Natural killer cell (primary cell): ENCODE measurements at regions not wholly inside any gene's neighbourhood (a gene's known extent, or its start where the extent isn't known, plus 50 kb on each side); places are given as distances from the start of the nearest gene placed in this dataset.

Experiments used
- ATAC-seq, 3 donors: fragments of 150-1000 bp in 2 of 3; fragments of 200-7000 bp in 1 of 3; cut with Tn5 transposase; 1 replicate in 1 of 3; 2 replicates in 2 of 3; pipeline ENCODE4 v1.10.0; 2021; ENCODE audit warnings: mild to moderate bottlenecking in 2 of 3, moderate library complexity in 2 of 3
- DNase-seq, 2 donors: peaks; one replicate each; pipeline versions ENCODE4 v3.0.0 to v3.0.0-alpha.2; 2013 to 2021; ENCODE audit warnings: mixed read lengths in 1 of 2
- H3K27ac ChIP-seq: one replicate; pipeline ENCODE4 v1.5.1; 2013; ENCODE audit warnings: mild to moderate bottlenecking, low read length
- H3K27me3 ChIP-seq: one replicate; pipeline ENCODE4 v1.6.1; 2013; ENCODE audit warnings: low read length; ENCODE audit not compliant: control insufficient read depth, insufficient read depth
- H3K36me3 ChIP-seq: one replicate; pipeline ENCODE4 v1.6.1; 2013; ENCODE audit warnings: low read length; ENCODE audit not compliant: control insufficient read depth, insufficient read depth
- H3K4me1 ChIP-seq: one replicate; pipeline ENCODE4 v1.6.1; 2013; ENCODE audit warnings: low read length; ENCODE audit not compliant: control insufficient read depth, insufficient read depth
- H3K4me3 ChIP-seq: one replicate; pipeline ENCODE4 v1.5.1; 2013; ENCODE audit warnings: low read length
- H3K9me3 ChIP-seq: one replicate; pipeline ENCODE4 v1.6.1; 2013; ENCODE audit warnings: low read length; ENCODE audit not compliant: control insufficient read depth, insufficient read depth
- H3K27ac Mint-ChIP-seq, 2 donors: one replicate each; pipeline ENCODE4 v1.8.0; 2022; ENCODE audit warnings: mild to moderate bottlenecking in 2 of 2, mixed read lengths in 2 of 2, moderate library complexity in 1 of 2
- H3K27me3 Mint-ChIP-seq, 2 donors: one replicate each; pipeline ENCODE4 v1.8.0; 2022; ENCODE audit warnings: low read depth in 2 of 2, mixed read lengths in 2 of 2
- H3K36me3 Mint-ChIP-seq: one replicate; pipeline ENCODE4 v1.8.0; 2022; ENCODE audit warnings: mixed read lengths
- H3K4me1 Mint-ChIP-seq, 2 donors: one replicate each; pipeline ENCODE4 v1.8.0; 2022; ENCODE audit warnings: mixed read lengths in 2 of 2
- H3K4me3 Mint-ChIP-seq: one replicate; pipeline ENCODE4 v1.8.0; 2022; ENCODE audit warnings: mild to moderate bottlenecking, moderate library complexity, mixed read lengths
- H3K9me3 Mint-ChIP-seq, 2 donors: one replicate each; pipeline ENCODE4 v1.8.0; 2022; ENCODE audit warnings: mixed read lengths in 2 of 2
- CTCF ChIP-seq: fragments of 200-600 bp; IDR thresholded peaks from one replicate; pipeline ENCODE4 v1.8.0; 2022; ENCODE audit warnings: antibody characterized with exemption
- WGBS: methylation state at CpG from one replicate; pipeline ENCODE4 v1.1.7; 2013; ENCODE audit warnings: missing lambda C conversion rate; ENCODE audit not compliant: insufficient coverage; 5-methylcytosine and 5-hydroxymethylcytosine counted together
- intact Hi-C: fragments of 100-400 bp; cut with micrococcal nuclease; formaldehyde crosslinking; loops from one replicate; pipeline ENCODE4 v1.14.2; 2022

- ATAC-seq (no peak), DNase-seq (no peak)
- no peak for TF ChIP-seq CTCF
- H3K36me3 ChIP-seq = no peaks in the 10 kb centered on the region
- Mint-ChIP-seq H3K4me1 (peaks cover 0 to 5% of the 10 kb centered on the region in 2 donors), H3K27ac (no peak overlapping the region), H3K36me3 (no peaks in the 10 kb centered on the region), H3K27me3 (peaks cover 0 to 13% of the 10 kb centered on the region in 2 donors), H3K4me3 (no peak overlapping the region), H3K9me3 (no peaks in the 10 kb centered on the region)
- no peak overlapping the region for H3K27ac ChIP-seq
- H3K27me3 ChIP-seq = peaks cover 2% of the 10 kb centered on the region
- intact Hi-C loops = no loop called here
- 74% methylated on average over 8 of the region's 8 CpGs for WGBS
- peaks cover 9% of the 10 kb centered on the region for H3K4me1 ChIP-seq
- no peaks in the 10 kb centered on the region for H3K9me3 ChIP-seq
- no peak overlapping the region for H3K4me3 ChIP-seq
Observed at GRCh38 chr17:79341222-79341780, 266.7 kb downstream of the ENGASE start.

- peaks cover 0 to 5% of the 10 kb centered on the region in 2 donors for H3K4me1 Mint-ChIP-seq
- DNase-seq (no peak), ATAC-seq (peak in 1 of 3 donors; percentile 22)
- peak overlapping the region; percentile 1 for H3K27ac ChIP-seq
- 70% methylated on average over 9 of the region's 12 CpGs for WGBS
- H3K27me3 ChIP-seq = peaks cover 2% of the 10 kb centered on the region
- no peak overlapping the region for H3K4me3 ChIP-seq
- H3K4me3 Mint-ChIP-seq = no peak overlapping the region
- H3K36me3 ChIP-seq = no peaks in the 10 kb centered on the region
- H3K27ac Mint-ChIP-seq = no peak overlapping the region
- no peaks in the 10 kb centered on the region for H3K36me3 Mint-ChIP-seq
- no peak for TF ChIP-seq CTCF
- peaks cover 9% of the 10 kb centered on the region for H3K4me1 ChIP-seq
- H3K27me3 Mint-ChIP-seq = peaks cover 4 to 10% of the 10 kb centered on the region in 2 donors
- no peaks in the 10 kb centered on the region for H3K9me3 ChIP-seq
- intact Hi-C loops = no loop called here
- H3K9me3 Mint-ChIP-seq = no peaks in the 10 kb centered on the region
Observed at GRCh38 chr17:79340333-79341221, 266.0 kb downstream of the ENGASE start.

GRCh38 chr17:79339321-79339720 lies 264.7 kb downstream of the ENGASE start:
- no peaks in the 10 kb centered on the region for H3K36me3 ChIP-seq
- WGBS = 78% methylated on average over 6 of the region's 7 CpGs
- Mint-ChIP-seq H3K4me3 (no peak overlapping the region), H3K9me3 (no peaks in the 10 kb centered on the region), H3K27ac (no peak overlapping the region), H3K27me3 (peaks cover under 1 to 5% of the 10 kb centered on the region in 2 donors), H3K36me3 (no peaks in the 10 kb centered on the region), H3K4me1 (peaks cover 0 to 5% of the 10 kb centered on the region in 2 donors)
- no peak overlapping the region for H3K27ac ChIP-seq
- ATAC-seq (no peak), DNase-seq (no peak)
- H3K4me1 ChIP-seq = peaks cover 9% of the 10 kb centered on the region
- no peak for TF ChIP-seq CTCF
- intact Hi-C loops = no loop called here
- peaks cover 2% of the 10 kb centered on the region for H3K27me3 ChIP-seq
- no peaks in the 10 kb centered on the region for H3K9me3 ChIP-seq
- no peak overlapping the region for H3K4me3 ChIP-seq
